ENCODE measurements at regions not wholly inside any gene's neighbourhood (a gene's known extent, or its start where the extent isn't known, plus 50 kb on each side); places are given as distances from the start of the nearest gene placed in this dataset.
A peak's percentile ranks its signal among the peaks of the same experiment; 100 is the strongest.

- DNase-seq (ENCODE audit: low read depth), result no peak
Observed at GRCh38 chr6:112800916-112801315, 453.8 kb downstream of the RFPL4B start.

DNA sequence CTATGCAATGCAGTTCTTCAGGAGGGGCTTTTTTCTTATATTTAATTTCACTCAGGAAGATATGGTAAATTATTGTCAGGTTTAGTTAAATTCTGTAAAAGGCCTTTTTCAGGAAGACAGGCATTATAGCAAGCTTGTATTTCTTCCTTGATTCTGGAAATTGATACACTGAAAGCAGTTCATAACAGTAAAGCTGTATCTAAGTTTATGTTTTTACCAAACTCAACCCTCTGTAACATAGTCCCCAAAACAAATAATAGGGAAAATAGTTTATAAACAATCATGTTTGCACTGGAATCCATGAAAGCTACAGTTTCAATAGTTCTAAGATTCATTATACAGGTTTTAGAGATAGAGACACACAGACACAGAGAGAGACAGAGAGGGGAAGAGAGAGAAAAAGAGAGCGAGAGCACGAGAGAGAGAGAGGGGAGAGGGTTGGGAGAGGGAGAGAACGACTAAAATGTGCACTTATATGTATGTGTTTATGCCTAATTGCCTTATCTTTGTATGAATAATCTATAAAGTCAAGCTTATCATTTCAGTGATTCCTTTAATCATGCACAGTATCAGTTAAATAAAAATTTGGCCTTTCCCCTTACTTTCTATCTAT, 454.4 kb downstream of the RFPL4B start:
- DNase-seq (ENCODE audit: low read depth), result no peak

- peak; percentile 87 for DNase-seq (ENCODE audit: low read depth)
Observed at GRCh38 chr6:112802144-112802543, 455.0 kb downstream of the RFPL4B start.

- DNase-seq (ENCODE audit: low read depth), result no peak
Observed at GRCh38 chr6:112804638-112805330, 457.7 kb downstream of the RFPL4B start.

- peak; percentile 50 for DNase-seq (ENCODE audit: low read depth)
Observed at GRCh38 chr6:112806163-112806865, 459.2 kb downstream of the RFPL4B start.

GRCh38 chr6:112821476-112821875, 474.3 kb downstream of the RFPL4B start:
- no peak for DNase-seq (ENCODE audit: low read depth)

DNA sequence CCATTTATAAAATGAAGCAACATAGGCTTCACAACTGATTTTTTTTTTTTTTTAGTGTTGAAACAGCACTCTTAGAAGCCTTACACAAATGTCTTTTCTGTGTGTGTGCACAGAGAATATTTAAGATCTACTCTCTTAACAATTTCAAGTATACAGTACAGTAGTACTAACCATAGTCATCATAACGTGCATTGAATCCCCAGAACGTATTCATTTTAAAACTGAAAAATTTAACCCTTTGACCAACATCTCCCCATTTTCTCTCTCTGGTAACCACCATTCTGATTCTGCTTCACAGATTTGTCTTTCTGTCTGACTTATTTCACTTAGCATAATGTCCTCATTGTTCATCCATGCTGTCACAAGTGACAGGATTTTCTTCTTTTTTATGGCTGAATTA, 475.6 kb downstream of the RFPL4B start:
- no peak for DNase-seq (ENCODE audit: low read depth)

- no peak for DNase-seq (ENCODE audit: low read depth)
Observed at GRCh38 chr6:112827793-112828192, 480.7 kb downstream of the RFPL4B start.

GRCh38 chr6:112831022-112831421, 483.9 kb downstream of the RFPL4B start:
- DNase-seq (ENCODE audit: low read depth), result peak; percentile 3

GRCh38 chr6:112833581-112834131, 486.5 kb downstream of the RFPL4B start:
- DNase-seq (ENCODE audit: low read depth), result peak; percentile 12

GRCh38 chr6:112835078-112835477, 487.9 kb downstream of the RFPL4B start:
- no peak for DNase-seq (ENCODE audit: low read depth)

- peak; percentile 90 for DNase-seq (ENCODE audit: low read depth)
Observed at GRCh38 chr6:112839525-112839961, 492.4 kb downstream of the RFPL4B start.

- no peak for DNase-seq (ENCODE audit: low read depth)
Observed at GRCh38 chr6:112841553-112842329, 494.6 kb downstream of the RFPL4B start.

DNA sequence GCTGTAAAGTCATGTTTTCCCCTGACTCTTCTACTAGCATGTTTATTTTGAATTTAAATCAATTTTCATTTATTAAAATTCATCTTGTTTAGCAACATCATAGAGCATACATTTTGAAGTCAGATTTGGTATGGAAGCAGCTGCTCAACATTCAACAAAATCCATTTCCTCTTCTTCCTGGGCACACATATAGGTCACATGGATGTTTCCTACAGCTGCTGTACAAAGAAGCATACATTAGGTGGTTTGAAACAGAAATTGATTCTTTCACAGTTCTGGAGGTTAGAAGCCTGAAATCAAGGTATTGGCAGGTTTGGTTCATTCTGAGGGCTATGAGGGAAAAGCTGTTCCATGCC, 495.2 kb downstream of the RFPL4B start:
- no peak for DNase-seq (ENCODE audit: low read depth)

DNA sequence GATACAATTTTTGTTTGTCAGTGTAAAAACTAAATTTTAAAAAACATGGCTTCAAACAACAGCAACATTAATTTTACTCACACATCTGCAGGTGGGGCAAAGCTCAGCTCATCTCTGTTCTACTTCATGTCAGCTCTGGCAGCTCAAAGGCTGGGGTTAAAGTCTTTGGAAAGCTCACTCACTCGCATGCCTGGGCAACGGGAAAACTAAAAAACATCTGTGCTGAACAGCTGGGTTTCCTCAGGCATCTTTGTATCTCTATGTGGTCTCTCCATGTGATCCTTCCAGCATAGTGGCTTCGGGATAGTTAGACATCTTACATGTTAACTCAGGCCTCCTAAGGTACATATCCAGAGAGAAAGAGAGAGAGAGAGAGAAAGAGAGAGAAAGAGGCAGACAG, 499.6 kb downstream of the RFPL4B start:
- DNase-seq (ENCODE audit: low read depth), result peak; percentile 11

- peak; percentile 56 for DNase-seq (ENCODE audit: low read depth)
Observed at GRCh38 chr6:112851146-112851545, 504.0 kb downstream of the RFPL4B start.

- no peak for DNase-seq (ENCODE audit: low read depth)
Observed at GRCh38 chr6:112853162-112853561, 506.0 kb downstream of the RFPL4B start.

DNA sequence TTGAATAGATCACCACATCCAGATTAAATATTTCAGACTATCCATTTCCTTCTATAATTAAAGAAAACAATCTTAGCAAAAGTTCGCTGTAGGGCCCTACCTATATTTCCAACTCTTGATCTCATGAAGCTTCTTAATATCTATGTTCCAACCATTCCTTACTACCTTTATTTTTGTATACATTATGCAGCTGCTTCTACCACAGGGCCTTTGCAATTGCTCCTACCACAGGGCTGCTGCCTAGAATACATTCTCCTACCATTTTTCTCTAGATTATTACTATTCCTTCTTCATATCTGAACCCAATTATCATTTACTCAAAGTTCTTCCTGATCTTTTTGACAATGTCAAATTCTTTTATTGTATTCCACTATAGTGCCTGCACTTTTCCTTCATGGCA, 516.6 kb downstream of the RFPL4B start:
- no peak for DNase-seq (ENCODE audit: low read depth)

GRCh38 chr6:112865131-112865530, 518.0 kb downstream of the RFPL4B start:
- no peak for DNase-seq (ENCODE audit: low read depth)

- DNase-seq (ENCODE audit: low read depth), result no peak
Observed at GRCh38 chr6:112874881-112875280, 527.8 kb downstream of the RFPL4B start.

- DNase-seq (ENCODE audit: low read depth), result peak; percentile 92
Observed at GRCh38 chr6:112877134-112878100, 530.3 kb downstream of the RFPL4B start.
